ENCODE measurements at regions not wholly inside any gene's neighbourhood (a gene's known extent, or its start where the extent isn't known, plus 50 kb on each side); places are given as distances from the start of the nearest gene placed in this dataset.

DNA sequence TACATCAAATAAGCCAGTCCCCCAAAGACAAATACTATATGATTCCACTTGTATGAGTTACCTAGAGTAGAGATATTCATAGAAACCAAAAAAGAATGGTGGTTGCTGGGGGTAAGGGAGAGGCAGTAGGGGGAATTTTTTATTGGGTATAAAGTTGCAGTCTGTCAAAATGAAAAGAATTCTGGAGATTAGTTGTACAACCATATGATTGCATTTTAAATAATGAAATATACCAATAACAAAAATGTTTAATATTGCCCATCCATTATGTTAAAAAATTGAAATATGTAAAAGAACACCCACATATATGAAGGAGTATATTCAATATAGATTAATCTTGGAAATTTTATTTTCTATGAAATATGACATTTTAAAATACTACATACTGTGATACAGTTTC is 1383.5 kb downstream of the FSCB start:
- peaks cover 0 to 21% (median 0%) of the 10 kb centered on the region in 12 donors for H3K9me3 ChIP-seq
- intact Hi-C loops (cut with DNase I), result no loop called here
- no peak overlapping the region for H3K4me3 ChIP-seq
- ATAC-seq (no peak), DNase-seq (no peak)
- no peaks in the 10 kb centered on the region for H3K4me1 ChIP-seq
- no peak overlapping the region for H3K27ac ChIP-seq
- H3K36me3 ChIP-seq, result no peaks in the 10 kb centered on the region
- TF ChIP-seq CTCF (IDR thresholded peaks at IDR 0.05) (no peak), POLR2A (IDR thresholded peaks at IDR 0.05) (no peak)
- no peaks in the 10 kb centered on the region for H3K27me3 ChIP-seq

- Histone ChIP-seq H3K4me3 (no peak overlapping the region), H3K36me3 (no peaks in the 10 kb centered on the region), H3K27ac (no peak overlapping the region), H3K9me3 (peaks cover 0 to 26% (median 0%) of the 10 kb centered on the region in 12 donors), H3K27me3 (no peaks in the 10 kb centered on the region), H3K4me1 (no peaks in the 10 kb centered on the region)
- TF ChIP-seq POLR2A (IDR thresholded peaks at IDR 0.05) (no peak), CTCF (IDR thresholded peaks at IDR 0.05) (no peak)
- DNase-seq (peak in 1 of 5 donors; percentile 30), ATAC-seq (no peak)
- 34 to 79% (median 38%) methylated on average over 1 of the region's 1 CpG for WGBS, 4 donors
- intact Hi-C loops (cut with DNase I), result no loop called here
These were observed 1387.4 kb downstream of the FSCB start for GRCh38 chr14:43119672-43120071.

- H3K36me3 ChIP-seq, result no peaks in the 10 kb centered on the region
- TF ChIP-seq CTCF (IDR thresholded peaks at IDR 0.05), result no peak
- no peak for TF ChIP-seq POLR2A (IDR thresholded peaks at IDR 0.05)
- H3K4me1 ChIP-seq, result no peaks in the 10 kb centered on the region
- intact Hi-C loops (cut with DNase I), result no loop called here
- ATAC-seq, result no peak
- no peak overlapping the region for H3K4me3 ChIP-seq
- DNase-seq, result no peak
- peaks cover 0 to 26% (median 0%) of the 10 kb centered on the region in 12 donors for H3K9me3 ChIP-seq
- 62 to 67% (median 63%) methylated on average over 3 of the region's 3 CpGs for WGBS, 4 donors
- no peak overlapping the region for H3K27ac ChIP-seq
- H3K27me3 ChIP-seq, result no peaks in the 10 kb centered on the region
These were observed 1390.7 kb downstream of the FSCB start for GRCh38 chr14:43116341-43116740.

DNA sequence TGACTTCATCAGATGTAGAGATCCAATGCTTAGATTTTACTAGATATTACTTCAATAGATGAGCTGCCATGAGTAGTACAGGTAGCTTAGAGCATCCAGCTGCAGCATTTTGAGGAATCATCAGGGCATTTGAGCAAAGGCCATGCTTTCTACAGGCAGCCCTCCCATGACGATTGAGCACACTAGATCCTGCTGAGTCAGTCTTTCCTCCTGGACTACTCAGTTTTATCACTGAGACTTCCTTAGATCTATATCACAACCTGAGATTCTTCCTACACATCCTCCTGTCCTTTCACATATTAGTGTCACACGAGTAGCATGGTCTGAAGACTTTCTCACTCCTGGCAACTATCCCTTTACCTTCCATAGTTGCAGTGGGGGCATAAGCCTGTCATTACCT is 1401.8 kb downstream of the FSCB start:
- Histone ChIP-seq H3K4me1 (no peaks in the 10 kb centered on the region), H3K4me3 (no peak overlapping the region), H3K9me3 (peaks cover 0 to 7% (median 0%) of the 10 kb centered on the region in 12 donors), H3K36me3 (no peaks in the 10 kb centered on the region), H3K27ac (no peak overlapping the region), H3K27me3 (no peaks in the 10 kb centered on the region)
- ATAC-seq (no peak), DNase-seq (no peak)
- intact Hi-C loops (cut with DNase I), result no loop called here
- TF ChIP-seq POLR2A (IDR thresholded peaks at IDR 0.05) (no peak), CTCF (IDR thresholded peaks at IDR 0.05) (no peak)
- WGBS, 4 donors, result 38 to 57% (median 44%) methylated on average over 2 of the region's 2 CpGs
